Coronary artery (tissue), 2 donors: ENCODE measurements at regions not wholly inside any gene's neighbourhood (a gene's known extent, or its start where the extent isn't known, plus 50 kb on each side); places are given as distances from the start of the nearest gene placed in this dataset.

Experiments
- DNase-seq: peaks from one replicate; pipeline ENCODE4 v3.0.0-alpha.2; 2017; ENCODE audit warnings: low spot score
- H3K27ac ChIP-seq, 2 donors: fragments of 200-600 bp; sonication (generic); one replicate each; pipeline ENCODE4 v1.5.1; 2016 to 2019
- H3K4me3 ChIP-seq: fragments of 200-600 bp; sonication (generic); 2 replicates; pipeline ENCODE4 v1.5.1; 2016; ENCODE audit warnings: mild to moderate bottlenecking, moderate library complexity
- TF ChIP-seq, protein P1 (sequence below): fragments of 200-600 bp; sonication (generic); IDR thresholded peaks from one replicate; pipeline ENCODE4 v1.5.1; 2019; ENCODE audit warnings: antibody characterized with exemption

DNA sequence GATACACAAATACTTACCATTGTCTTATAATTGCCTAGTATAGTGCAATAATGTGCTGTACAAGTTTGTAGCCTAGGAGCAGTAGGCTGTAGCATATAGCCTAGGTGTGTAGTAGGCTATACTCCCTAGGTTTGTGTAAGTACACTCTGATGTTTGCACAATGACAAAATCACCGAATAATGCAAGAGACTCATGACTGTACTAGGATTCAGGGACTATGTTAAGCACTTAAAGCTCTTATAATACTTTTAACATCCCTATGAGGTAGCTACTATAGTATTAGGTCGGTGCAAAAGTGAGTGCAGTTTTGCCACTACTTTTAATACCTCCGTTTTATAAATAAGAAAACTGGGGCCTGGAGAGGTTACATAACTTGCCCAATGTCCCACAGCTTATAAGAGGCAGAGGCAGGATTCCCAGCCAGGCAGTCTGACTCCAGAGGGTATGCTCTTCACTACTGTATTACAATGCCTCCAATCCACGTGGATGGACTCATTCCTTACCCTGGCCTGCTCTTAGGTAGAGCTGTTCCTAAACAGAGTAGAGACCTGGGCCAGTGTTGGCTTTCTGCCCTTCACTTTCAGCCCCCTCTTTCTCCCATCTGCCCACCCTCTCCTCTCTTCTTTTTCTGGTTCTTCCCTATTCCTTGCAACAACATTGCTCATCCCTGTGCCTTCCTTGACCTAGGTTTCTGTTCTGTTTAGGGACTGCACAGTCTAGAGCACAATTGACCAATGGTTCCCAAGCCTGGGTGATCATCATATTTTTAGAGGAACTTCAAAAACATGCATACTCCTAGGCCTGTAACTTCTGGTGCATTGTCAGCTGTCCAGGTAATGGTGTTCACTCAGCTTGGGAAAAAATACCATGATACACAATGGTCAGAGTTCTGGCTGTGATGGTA lies 114.0 kb downstream of the CARTPT start:
- Histone ChIP-seq H3K27ac (no peak overlapping the region), H3K4me3 (no peak overlapping the region)
- DNase-seq, result no peak
- TF ChIP-seq, protein P1, sequence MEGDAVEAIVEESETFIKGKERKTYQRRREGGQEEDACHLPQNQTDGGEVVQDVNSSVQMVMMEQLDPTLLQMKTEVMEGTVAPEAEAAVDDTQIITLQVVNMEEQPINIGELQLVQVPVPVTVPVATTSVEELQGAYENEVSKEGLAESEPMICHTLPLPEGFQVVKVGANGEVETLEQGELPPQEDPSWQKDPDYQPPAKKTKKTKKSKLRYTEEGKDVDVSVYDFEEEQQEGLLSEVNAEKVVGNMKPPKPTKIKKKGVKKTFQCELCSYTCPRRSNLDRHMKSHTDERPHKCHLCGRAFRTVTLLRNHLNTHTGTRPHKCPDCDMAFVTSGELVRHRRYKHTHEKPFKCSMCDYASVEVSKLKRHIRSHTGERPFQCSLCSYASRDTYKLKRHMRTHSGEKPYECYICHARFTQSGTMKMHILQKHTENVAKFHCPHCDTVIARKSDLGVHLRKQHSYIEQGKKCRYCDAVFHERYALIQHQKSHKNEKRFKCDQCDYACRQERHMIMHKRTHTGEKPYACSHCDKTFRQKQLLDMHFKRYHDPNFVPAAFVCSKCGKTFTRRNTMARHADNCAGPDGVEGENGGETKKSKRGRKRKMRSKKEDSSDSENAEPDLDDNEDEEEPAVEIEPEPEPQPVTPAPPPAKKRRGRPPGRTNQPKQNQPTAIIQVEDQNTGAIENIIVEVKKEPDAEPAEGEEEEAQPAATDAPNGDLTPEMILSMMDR, result no peak

DNA sequence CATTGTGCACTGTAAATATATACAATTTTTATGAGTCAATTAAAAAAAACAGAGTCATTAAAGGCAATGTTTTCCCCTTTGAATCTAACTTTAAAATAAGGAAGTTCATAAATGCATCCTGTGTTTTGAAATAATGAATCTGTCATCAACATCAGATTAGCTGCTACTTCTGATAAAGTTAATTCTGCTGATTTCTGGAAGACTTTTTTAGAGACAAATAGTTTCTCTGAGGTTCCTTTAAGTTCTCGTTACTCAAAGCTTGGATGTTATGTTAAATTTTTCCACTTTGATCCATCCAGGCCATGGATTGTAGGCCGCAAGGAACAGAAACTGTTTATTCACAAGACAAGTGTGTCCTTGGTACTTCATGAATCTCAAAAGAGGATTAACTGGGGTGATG lies 115.5 kb downstream of the CARTPT start:
- TF ChIP-seq, protein P1, result no peak
- Histone ChIP-seq H3K4me3 (no peak overlapping the region), H3K27ac (no peak overlapping the region)
- DNase-seq, result no peak

DNA sequence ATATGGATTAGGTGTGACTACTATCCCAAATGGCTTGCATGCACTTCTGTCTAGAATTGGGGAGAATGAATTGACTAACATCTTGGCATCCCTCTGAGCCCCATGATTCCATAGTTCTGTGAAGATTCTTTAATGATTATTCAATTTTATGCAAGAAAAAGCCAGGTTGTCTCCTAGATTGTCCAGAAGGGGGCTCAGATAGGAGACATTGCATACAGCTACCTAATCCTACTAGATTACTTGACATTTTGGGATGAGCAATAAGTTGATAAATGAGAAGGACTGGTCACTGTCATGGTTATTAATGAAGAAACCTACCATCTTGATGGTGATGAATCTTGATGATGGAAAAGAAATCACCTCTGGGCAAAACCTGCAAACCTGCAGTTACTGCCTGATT lies 117.0 kb downstream of the CARTPT start:
- DNase-seq, result no peak
- TF ChIP-seq, protein P1, result no peak
- H3K27ac ChIP-seq, result no peak overlapping the region
- no peak overlapping the region for H3K4me3 ChIP-seq

DNA sequence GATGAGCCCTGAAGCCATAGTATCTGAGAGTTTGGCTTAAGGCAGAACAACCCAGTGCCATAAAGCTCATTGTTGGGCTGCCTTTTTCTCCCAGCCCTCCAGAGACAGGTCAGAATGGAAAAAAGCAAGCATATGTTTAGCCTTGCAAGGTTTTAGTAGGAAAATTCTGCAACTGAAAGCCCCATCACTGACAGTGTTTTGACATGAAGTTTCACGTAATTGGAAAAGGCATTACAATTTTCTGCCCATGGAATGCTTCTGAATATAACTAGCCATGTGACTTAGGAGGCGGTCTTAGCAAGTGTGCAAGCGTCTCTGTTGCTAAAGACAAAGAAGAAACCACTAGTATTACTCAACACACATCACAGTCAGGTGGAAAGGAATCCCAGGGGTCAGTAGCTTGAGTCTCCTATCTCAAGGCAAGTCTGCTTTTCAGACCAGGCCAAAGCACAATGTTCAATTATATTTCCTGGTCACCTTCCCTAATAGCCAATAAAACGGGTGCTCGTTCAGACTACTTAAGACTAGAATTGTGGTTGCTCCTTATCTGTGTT lies 117.6 kb downstream of the CARTPT start:
- TF ChIP-seq, protein P1, result no peak
- no peak overlapping the region for H3K27ac ChIP-seq
- no peak overlapping the region for H3K4me3 ChIP-seq
- no peak for DNase-seq

DNA sequence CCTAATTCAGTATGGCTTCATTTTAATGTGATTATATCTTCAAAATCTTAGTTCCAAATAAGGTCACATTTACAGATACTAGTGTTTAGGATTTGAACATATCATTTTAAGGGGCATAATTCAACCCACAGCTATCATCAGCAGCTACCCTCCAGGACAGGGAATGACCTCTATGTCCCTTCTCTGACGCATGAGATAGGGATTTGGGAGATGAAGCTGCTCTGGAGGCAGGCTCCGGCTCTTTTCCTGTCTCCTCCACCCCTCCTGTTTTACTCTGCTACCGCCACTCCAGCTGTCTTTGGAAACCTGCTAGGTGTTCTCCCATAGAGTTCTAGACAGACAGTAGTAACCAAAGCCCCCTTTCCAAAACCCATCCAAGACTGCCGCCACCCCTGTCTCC lies 119.2 kb downstream of the CARTPT start:
- Histone ChIP-seq H3K27ac (no peak overlapping the region), H3K4me3 (no peak overlapping the region)
- TF ChIP-seq, protein P1, result no peak
- no peak for DNase-seq

DNA sequence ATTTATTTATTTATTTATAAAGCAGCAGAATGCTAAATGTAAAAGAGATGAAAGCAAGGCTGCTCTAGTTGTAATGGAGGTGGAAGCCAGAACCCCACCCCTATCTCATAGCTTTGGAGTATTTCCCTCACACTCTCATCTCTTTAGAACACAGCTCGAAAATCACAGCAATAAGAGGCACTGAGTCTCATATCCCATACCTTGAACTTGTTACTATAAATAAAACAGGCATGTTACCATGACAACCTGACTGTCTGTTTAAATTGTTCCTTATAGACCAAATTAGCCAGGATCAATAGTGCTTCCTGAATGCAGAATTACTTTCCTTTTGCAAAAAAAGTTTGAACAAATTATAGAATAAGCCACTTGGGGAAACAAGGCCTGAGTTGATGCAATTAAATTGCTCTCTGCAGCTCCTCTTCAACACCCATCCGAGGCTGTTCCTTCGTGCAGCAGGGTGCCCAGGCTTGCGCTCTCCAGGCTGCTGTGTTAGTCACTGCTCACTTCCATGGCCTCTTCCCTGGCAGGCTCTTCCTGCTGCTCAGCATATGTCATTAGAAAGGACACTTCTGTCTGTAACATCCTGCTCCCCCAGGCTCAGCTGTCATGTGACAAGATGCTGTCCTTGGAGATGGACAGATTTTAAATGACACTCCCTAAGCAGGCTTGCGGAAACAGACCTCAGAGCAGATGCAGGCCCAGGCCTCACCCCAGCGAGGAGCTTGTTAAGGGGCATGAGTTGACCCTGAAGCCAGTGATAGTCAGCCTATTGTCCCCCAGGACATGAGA lies 120.2 kb downstream of the CARTPT start:
- TF ChIP-seq, protein P1, result no peak
- H3K4me3 ChIP-seq, result no peak overlapping the region
- DNase-seq, result no peak
- H3K27ac ChIP-seq, result no peak overlapping the region
